ENCODE measurements at regions not wholly inside any gene's neighbourhood (a gene's known extent, or its start where the extent isn't known, plus 50 kb on each side); places are given as distances from the start of the nearest gene placed in this dataset.

DNA sequence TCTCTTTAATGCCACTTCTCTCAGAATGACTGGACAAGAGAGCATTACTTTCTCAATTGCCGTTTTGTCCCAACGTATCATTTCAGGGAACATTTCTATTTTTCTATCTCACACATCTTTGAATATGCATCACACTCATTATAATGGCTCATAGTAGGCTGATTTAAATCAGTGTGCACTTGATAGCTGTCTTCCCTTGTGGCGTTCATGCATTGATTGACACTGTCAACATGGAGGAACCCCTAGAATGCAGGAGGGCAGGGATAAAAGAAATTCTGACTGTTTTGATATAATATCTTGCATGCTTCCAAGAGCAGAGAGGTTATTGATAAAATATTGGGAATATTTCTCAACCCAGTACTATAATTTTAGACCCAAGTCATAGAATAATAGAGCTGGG lies 1528.9 kb upstream of the FLRT2 start:
- TF ChIP-seq POLR2A (IDR thresholded peaks at IDR 0.05; ENCODE audit: low read depth, low read length) (no peak), PAX5 (IDR thresholded peaks at IDR 0.05; ENCODE audit: insufficient read depth, low read length, severe bottlenecking) (no peak), POLR2AphosphoS5 (IDR thresholded peaks at IDR 0.05; ENCODE audit: low read depth, low read length) (no peak), TAF1 (IDR thresholded peaks at IDR 0.05; ENCODE audit: low read depth, low read length) (no peak), SPI1 (IDR thresholded peaks at IDR 0.05; ENCODE audit: low read depth, low read length) (no peak)
- no peak for DNase-seq (ENCODE audit: insufficient read length, low spot score)
- no peak for FAIRE-seq

DNA sequence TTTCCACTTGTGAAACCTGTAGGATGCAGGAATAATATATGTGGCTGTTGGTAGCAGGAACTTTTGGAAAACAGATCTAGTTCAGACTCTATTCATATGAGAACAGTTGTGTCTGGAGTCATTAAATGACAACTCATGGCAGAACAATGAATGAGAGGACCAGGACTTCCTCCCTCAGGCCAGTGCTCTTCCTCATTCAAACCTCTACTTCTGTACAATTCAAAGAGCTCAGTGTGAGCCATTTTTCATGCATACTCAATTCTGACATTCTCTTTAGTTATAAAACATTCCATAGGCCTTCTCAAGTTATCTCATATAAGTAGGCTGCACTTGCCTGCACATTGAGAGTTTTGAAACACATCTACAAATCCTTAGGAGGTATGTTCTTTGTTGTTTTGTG lies 1526.6 kb upstream of the FLRT2 start:
- TF ChIP-seq SPI1 (IDR thresholded peaks at IDR 0.05; ENCODE audit: low read depth, low read length) (no peak), PAX5 (IDR thresholded peaks at IDR 0.05; ENCODE audit: insufficient read depth, low read length, severe bottlenecking) (no peak)
- no peak for FAIRE-seq
- DNase-seq (ENCODE audit: insufficient read length, low spot score): no peak

GRCh38 chr14:84006643-84007155 lies 1523.2 kb upstream of the FLRT2 start:
- TF ChIP-seq SPI1 (IDR thresholded peaks at IDR 0.05; ENCODE audit: low read depth, low read length): no peak
- no peak for TF ChIP-seq POU2F2 (IDR thresholded peaks at IDR 0.05; ENCODE audit: low read depth, low read length)
- no peak for TF ChIP-seq PAX5 (IDR thresholded peaks at IDR 0.05; ENCODE audit: insufficient read depth, low read length, severe bottlenecking)
- TF ChIP-seq POLR2AphosphoS5 (IDR thresholded peaks at IDR 0.05; ENCODE audit: low read depth, low read length): no peak
- TF ChIP-seq POLR2A (IDR thresholded peaks at IDR 0.05; ENCODE audit: low read depth, low read length): no peak
- no peak for TF ChIP-seq TAF1 (IDR thresholded peaks at IDR 0.05; ENCODE audit: low read depth, low read length)
- no peak for DNase-seq (ENCODE audit: insufficient read length, low spot score)
- no peak for FAIRE-seq

DNA sequence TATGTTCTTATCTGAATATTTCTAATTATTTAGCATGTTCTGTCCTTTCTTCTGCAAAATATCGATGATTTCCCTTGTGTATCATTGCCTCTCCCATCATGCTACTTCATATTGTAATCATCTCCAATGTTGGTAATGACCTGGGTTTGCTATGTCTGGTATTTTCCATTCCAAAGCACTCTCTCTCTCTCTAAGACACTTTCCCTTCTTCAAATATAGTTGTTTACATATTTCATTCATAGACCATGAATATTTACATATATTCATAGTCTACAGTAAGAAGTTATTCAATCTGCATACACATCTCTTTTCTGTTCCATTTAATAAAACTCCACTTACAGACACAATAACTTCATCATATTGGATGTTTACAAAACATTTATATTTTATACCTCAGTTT lies 1516.5 kb upstream of the FLRT2 start:
- TF ChIP-seq SPI1 (IDR thresholded peaks at IDR 0.05; ENCODE audit: low read depth, low read length): no peak
- no peak for TF ChIP-seq POLR2A (IDR thresholded peaks at IDR 0.05; ENCODE audit: low read depth, low read length)
- TF ChIP-seq POLR2AphosphoS5 (IDR thresholded peaks at IDR 0.05; ENCODE audit: low read depth, low read length): no peak
- TF ChIP-seq POU2F2 (IDR thresholded peaks at IDR 0.05; ENCODE audit: low read depth, low read length): no peak
- no peak for TF ChIP-seq PAX5 (IDR thresholded peaks at IDR 0.05; ENCODE audit: insufficient read depth, low read length, severe bottlenecking)
- no peak for TF ChIP-seq TAF1 (IDR thresholded peaks at IDR 0.05; ENCODE audit: low read depth, low read length)
- no peak for DNase-seq (ENCODE audit: insufficient read length, low spot score)
- no peak for FAIRE-seq

- no peak for TF ChIP-seq SPI1 (IDR thresholded peaks at IDR 0.05; ENCODE audit: low read depth, low read length)
- no peak for TF ChIP-seq POU2F2 (IDR thresholded peaks at IDR 0.05; ENCODE audit: low read depth, low read length)
- no peak for TF ChIP-seq POLR2AphosphoS5 (IDR thresholded peaks at IDR 0.05; ENCODE audit: low read depth, low read length)
- no peak for TF ChIP-seq TAF1 (IDR thresholded peaks at IDR 0.05; ENCODE audit: low read depth, low read length)
- no peak for TF ChIP-seq PAX5 (IDR thresholded peaks at IDR 0.05; ENCODE audit: insufficient read depth, low read length, severe bottlenecking)
- no peak for TF ChIP-seq POLR2A (IDR thresholded peaks at IDR 0.05; ENCODE audit: low read depth, low read length)
- FAIRE-seq (no peak), DNase-seq (ENCODE audit: insufficient read length, low spot score) (no peak)
Observed at GRCh38 chr14:84017495-84017894, 1512.4 kb upstream of the FLRT2 start.

GRCh38 chr14:84021433-84021832 lies 1508.5 kb upstream of the FLRT2 start:
- DNase-seq (ENCODE audit: insufficient read length, low spot score) (no peak), FAIRE-seq (no peak)
- TF ChIP-seq TAF1 (IDR thresholded peaks at IDR 0.05; ENCODE audit: low read depth, low read length) (no peak), SPI1 (IDR thresholded peaks at IDR 0.05; ENCODE audit: low read depth, low read length) (no peak), POU2F2 (IDR thresholded peaks at IDR 0.05; ENCODE audit: low read depth, low read length) (no peak), POLR2AphosphoS5 (IDR thresholded peaks at IDR 0.05; ENCODE audit: low read depth, low read length) (no peak), POLR2A (IDR thresholded peaks at IDR 0.05; ENCODE audit: low read depth, low read length) (no peak), PAX5 (IDR thresholded peaks at IDR 0.05; ENCODE audit: insufficient read depth, low read length, severe bottlenecking) (no peak)

GRCh38 chr14:84024231-84024820 lies 1505.6 kb upstream of the FLRT2 start:
- FAIRE-seq: no peak
- no peak for DNase-seq (ENCODE audit: insufficient read length, low spot score)
- TF ChIP-seq POU2F2 (IDR thresholded peaks at IDR 0.05; ENCODE audit: low read depth, low read length) (no peak), POLR2AphosphoS5 (IDR thresholded peaks at IDR 0.05; ENCODE audit: low read depth, low read length) (no peak), POLR2A (IDR thresholded peaks at IDR 0.05; ENCODE audit: low read depth, low read length) (no peak)

DNA sequence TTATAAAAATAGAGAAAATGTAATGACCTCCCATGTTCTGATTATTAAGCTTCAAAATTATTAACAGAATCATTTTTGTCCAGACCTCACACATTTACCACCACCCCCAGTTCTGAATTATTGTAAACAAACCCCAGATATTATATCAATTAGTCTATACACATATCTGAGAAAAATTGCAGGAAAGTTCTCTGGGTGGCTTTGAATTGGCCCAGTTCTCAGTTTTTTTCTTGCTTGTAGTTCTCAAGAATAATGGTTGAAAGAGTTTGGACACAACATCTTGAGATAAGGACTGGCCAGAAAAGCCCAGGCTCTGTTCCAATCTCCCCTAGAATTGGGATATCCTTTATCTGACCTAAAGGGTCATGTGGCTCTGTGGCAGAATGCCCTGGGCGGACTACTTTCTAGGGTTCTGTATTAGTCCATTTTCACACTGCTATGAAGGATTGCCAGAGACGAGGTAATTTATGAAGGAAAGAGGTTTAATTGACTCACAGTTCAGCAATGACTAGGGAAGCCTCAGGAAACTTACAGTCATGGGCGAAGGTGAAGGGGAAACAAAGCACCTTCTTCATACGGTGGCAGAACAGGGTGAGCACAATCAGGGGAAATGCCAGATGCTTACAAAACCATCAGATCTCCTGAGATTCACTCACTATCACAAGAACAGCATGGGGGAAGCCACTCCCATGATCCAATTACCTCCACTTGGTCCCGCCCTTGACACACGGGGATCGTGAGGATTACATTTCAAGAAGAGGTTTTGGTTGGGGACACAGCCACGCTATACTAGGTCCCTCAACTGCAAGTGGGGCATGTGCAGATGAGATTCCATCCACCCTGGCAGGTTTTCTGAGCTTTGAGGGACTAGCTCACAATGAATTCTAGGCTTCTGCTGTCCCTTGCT lies 1504.6 kb upstream of the FLRT2 start:
- FAIRE-seq (no peak), DNase-seq (ENCODE audit: insufficient read length, low spot score) (no peak)
- TF ChIP-seq POLR2AphosphoS5 (IDR thresholded peaks at IDR 0.05; ENCODE audit: low read depth, low read length) (no peak), PAX5 (IDR thresholded peaks at IDR 0.05; ENCODE audit: insufficient read depth, low read length, severe bottlenecking) (no peak), TAF1 (IDR thresholded peaks at IDR 0.05; ENCODE audit: low read depth, low read length) (no peak), SPI1 (IDR thresholded peaks at IDR 0.05; ENCODE audit: low read depth, low read length) (no peak), POLR2A (IDR thresholded peaks at IDR 0.05; ENCODE audit: low read depth, low read length) (no peak), POU2F2 (IDR thresholded peaks at IDR 0.05; ENCODE audit: low read depth, low read length) (no peak)

GRCh38 chr14:84027351-84027750 lies 1502.6 kb upstream of the FLRT2 start:
- TF ChIP-seq SPI1 (IDR thresholded peaks at IDR 0.05; ENCODE audit: low read depth, low read length) (no peak), TAF1 (IDR thresholded peaks at IDR 0.05; ENCODE audit: low read depth, low read length) (no peak)
- FAIRE-seq (no peak), DNase-seq (ENCODE audit: insufficient read length, low spot score) (no peak)

Data from GM12891 (cell line).